CD14-positive monocyte (primary cell): ENCODE measurements at regions not wholly inside any gene's neighbourhood (a gene's known extent, or its start where the extent isn't known, plus 50 kb on each side); places are given as distances from the start of the nearest gene placed in this dataset.

Experiments
- DNase-seq, 3 donors: peaks; one replicate each; pipeline ENCODE4 v3.0.0-alpha.2; 2011 to 2022
- H2AFZ ChIP-seq: 2 replicates; pipeline ENCODE4 v1.6.0; 2012; ENCODE audit warnings: mild to moderate bottlenecking, low read depth, low read length, inconsistent platforms; ENCODE audit not compliant: insufficient read depth, poor library complexity, severe bottlenecking
- H3K27ac ChIP-seq, 2 donors: 1 replicate in 1 of 2; 2 replicates in 1 of 2; pipeline ENCODE4 v1.5.1; 2012 to 2013; ENCODE audit warnings: low read length in 2 of 2, control low read depth in 1 of 2, inconsistent platforms in 1 of 2, low read depth in 1 of 2, mild to moderate bottlenecking in 1 of 2
- H3K27me3 ChIP-seq, 2 donors: one replicate each; pipeline versions ENCODE4 v1.6.0 to v1.6.1; 2011 to 2013; ENCODE audit warnings: low read length in 2 of 2; ENCODE audit not compliant: control insufficient read depth in 2 of 2, insufficient read depth in 2 of 2
- H3K36me3 ChIP-seq, 2 donors: replicated peaks in 1 of 2; 1 replicate in 1 of 2; 2 replicates in 1 of 2; pipeline versions ENCODE4 v1.5.1 to v1.6.1; 2012 to 2013; ENCODE audit warnings: low read length in 2 of 2, control low read depth in 1 of 2, inconsistent platforms in 1 of 2, mild to moderate bottlenecking in 1 of 2; ENCODE audit not compliant: insufficient read depth in 2 of 2, control insufficient read depth in 1 of 2
- H3K4me1 ChIP-seq, 2 donors: 1 replicate in 1 of 2; 2 replicates in 1 of 2; pipeline versions ENCODE4 v1.5.1 to v1.6.1; 2012 to 2013; ENCODE audit warnings: low read length in 2 of 2, control low read depth in 1 of 2, inconsistent platforms in 1 of 2, mild to moderate bottlenecking in 1 of 2, moderate library complexity in 1 of 2; ENCODE audit not compliant: insufficient read depth in 2 of 2, control insufficient read depth in 1 of 2
- H3K4me2 ChIP-seq: replicated peaks from 2 replicates; pipeline ENCODE3; 2012; ENCODE audit warnings: low read length, moderate library complexity, mild to moderate bottlenecking; ENCODE audit not compliant: poor library complexity, severe bottlenecking; ENCODE audit errors: extremely low read depth
- H3K4me3 ChIP-seq, 3 experiments: fragments of 200-600 bp in 1 of 3; sonication (generic) in 1 of 3; replicated peaks in 1 of 3; 1 replicate in 2 of 3; 2 replicates in 1 of 3; pipeline ENCODE4 v1.5.1; 2011 to 2013; ENCODE audit warnings: low read length in 3 of 3, mild to moderate bottlenecking in 3 of 3, control low read depth in 2 of 3, low read depth in 2 of 3, inconsistent platforms in 1 of 3, moderate library complexity in 1 of 3
- H3K79me2 ChIP-seq: 2 replicates; pipeline ENCODE4 v1.6.0; 2012; ENCODE audit warnings: mild to moderate bottlenecking, control low read depth, inconsistent platforms, low read length, moderate library complexity; ENCODE audit not compliant: insufficient read depth
- H3K9ac ChIP-seq: 2 replicates; pipeline ENCODE4 v1.6.0; 2017; ENCODE audit warnings: low read length, mild to moderate bottlenecking; ENCODE audit not compliant: insufficient read depth, poor library complexity, severe bottlenecking
- H3K9me3 ChIP-seq, 2 donors: replicated peaks in 1 of 2; 1 replicate in 1 of 2; 2 replicates in 1 of 2; pipeline versions ENCODE4 v1.5.1 to v1.6.1; 2012 to 2013; ENCODE audit warnings: low read length in 2 of 2, control low read depth in 1 of 2; ENCODE audit not compliant: control insufficient read depth in 1 of 2, insufficient read depth in 1 of 2
- H4K20me1 ChIP-seq: 2 replicates; pipeline ENCODE4 v1.6.0; 2012; ENCODE audit warnings: mild to moderate bottlenecking, low read length, control low read depth, moderate library complexity; ENCODE audit not compliant: insufficient read depth
- H3K27ac Mint-ChIP-seq, 7 donors: one replicate each; pipeline ENCODE4 v1.8.0; 2020; ENCODE audit warnings: mild to moderate bottlenecking in 7 of 7, mixed read lengths in 7 of 7, moderate library complexity in 6 of 7, inconsistent platforms in 2 of 7
- H3K27me3 Mint-ChIP-seq, 3 donors: one replicate each; pipeline ENCODE4 v1.8.0; 2021 to 2022; ENCODE audit warnings: low read depth in 3 of 3, mild to moderate bottlenecking in 3 of 3, mixed read lengths in 3 of 3, moderate library complexity in 3 of 3, inconsistent platforms in 1 of 3
- H3K36me3 Mint-ChIP-seq, 2 donors: one replicate each; pipeline ENCODE4 v1.8.0; 2020; ENCODE audit warnings: mixed read lengths in 2 of 2, inconsistent platforms in 1 of 2, mild to moderate bottlenecking in 1 of 2
- H3K4me1 Mint-ChIP-seq: one replicate; pipeline ENCODE4 v1.8.0; 2020; ENCODE audit warnings: mild to moderate bottlenecking, mixed read lengths
- H3K4me3 Mint-ChIP-seq, 2 donors: one replicate each; pipeline ENCODE4 v1.8.0; 2020; ENCODE audit warnings: mild to moderate bottlenecking in 2 of 2, mixed read lengths in 2 of 2, moderate library complexity in 1 of 2
- H3K9me3 Mint-ChIP-seq, 7 donors: one replicate each; pipeline ENCODE4 v1.8.0; 2020 to 2022; ENCODE audit warnings: mixed read lengths in 7 of 7, mild to moderate bottlenecking in 6 of 7, moderate library complexity in 6 of 7, inconsistent platforms in 2 of 7
- CTCF ChIP-seq: fragments of 200-600 bp; IDR thresholded peaks from one replicate; pipeline ENCODE4 v1.8.0; 2022; ENCODE audit warnings: antibody characterized with exemption, mild to moderate bottlenecking
- intact Hi-C, 2 donors: fragments of 100-400 bp; cut with micrococcal nuclease; formaldehyde crosslinking; loops; one replicate each; pipeline versions ENCODE4 v1.15.0 to v1.15.1; 2023

DNA sequence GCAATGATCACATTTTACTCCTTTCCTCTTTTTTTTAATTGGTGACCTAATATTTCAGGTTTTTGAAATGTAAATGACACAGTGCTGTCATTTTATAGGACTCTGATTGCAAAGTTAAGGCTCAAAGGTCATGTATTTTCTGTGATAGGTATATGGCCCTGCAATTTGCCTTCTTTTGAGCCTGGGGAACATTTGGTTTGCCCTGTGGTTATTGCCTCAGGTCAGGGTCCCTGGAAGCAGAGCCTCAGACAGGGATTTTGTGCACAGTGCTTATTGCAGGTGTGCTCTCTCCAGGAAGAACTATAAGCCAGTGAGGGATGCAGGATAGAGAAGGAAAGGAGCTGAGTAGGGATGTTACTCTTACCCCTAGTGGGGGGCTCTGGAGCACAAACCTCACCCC, 229.3 kb upstream of the ECI2 start:
- peaks cover 2 to 4% (median 2%) of the 10 kb centered on the region in 3 donors for H3K27me3 Mint-ChIP-seq
- H4K20me1 ChIP-seq, result no peaks in the 10 kb centered on the region
- no peak for TF ChIP-seq CTCF
- DNase-seq, result no peak
- H3K4me1 ChIP-seq, result no peaks in the 10 kb centered on the region
- no peak overlapping the region for H3K27ac ChIP-seq
- H3K9me3 ChIP-seq, result no peaks in the 10 kb centered on the region
- no peak overlapping the region for H3K9ac ChIP-seq
- intact Hi-C loops, result no loop called here
- H3K4me1 Mint-ChIP-seq, result peaks cover 5% of the 10 kb centered on the region
- H3K4me2 ChIP-seq, result no peak overlapping the region
- no peaks in the 10 kb centered on the region for H3K79me2 ChIP-seq
- H3K36me3 Mint-ChIP-seq, result no peaks in the 10 kb centered on the region
- no peak overlapping the region for H3K4me3 ChIP-seq
- peaks cover 0 to 3% (median 2%) of the 10 kb centered on the region in 7 donors for H3K9me3 Mint-ChIP-seq
- no peak overlapping the region for H2AFZ ChIP-seq
- H3K4me3 Mint-ChIP-seq, result no peak overlapping the region
- H3K36me3 ChIP-seq, result no peaks in the 10 kb centered on the region
- no peaks in the 10 kb centered on the region for H3K27me3 ChIP-seq
- H3K27ac Mint-ChIP-seq, result no peak overlapping the region

DNA sequence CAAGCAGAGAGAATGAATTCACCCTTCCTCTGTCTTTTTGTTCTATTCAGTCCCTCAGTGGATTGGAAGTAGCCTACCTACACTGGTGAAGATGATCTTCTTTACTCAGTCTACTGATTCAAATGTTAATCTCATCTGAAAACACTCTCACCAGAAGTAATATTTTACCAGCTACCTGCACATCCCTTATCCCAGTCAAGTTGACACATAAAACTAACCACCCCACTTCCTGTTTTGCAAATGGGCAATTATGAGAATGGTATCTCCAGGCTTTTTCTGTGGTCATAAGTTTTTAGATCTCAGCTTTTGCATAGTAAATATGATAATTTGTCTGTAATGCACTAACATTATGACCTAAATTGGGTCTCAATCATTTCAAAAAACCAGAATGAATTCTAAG, 228.8 kb upstream of the ECI2 start:
- no peak for TF ChIP-seq CTCF
- H2AFZ ChIP-seq, result no peak overlapping the region
- H3K4me1 Mint-ChIP-seq, result peaks cover 4% of the 10 kb centered on the region
- no peaks in the 10 kb centered on the region for H3K36me3 Mint-ChIP-seq
- H3K4me2 ChIP-seq, result no peak overlapping the region
- H3K9me3 ChIP-seq, result no peaks in the 10 kb centered on the region
- no peak overlapping the region for H3K4me3 ChIP-seq
- intact Hi-C loops, result no loop called here
- H3K27ac Mint-ChIP-seq, result no peak overlapping the region
- H3K27me3 Mint-ChIP-seq, result peaks cover 2 to 4% (median 2%) of the 10 kb centered on the region in 3 donors
- no peak overlapping the region for H3K4me3 Mint-ChIP-seq
- H3K27me3 ChIP-seq, result no peaks in the 10 kb centered on the region
- DNase-seq, result no peak
- no peaks in the 10 kb centered on the region for H3K79me2 ChIP-seq
- no peak overlapping the region for H3K9ac ChIP-seq
- H3K36me3 ChIP-seq, result no peaks in the 10 kb centered on the region
- H4K20me1 ChIP-seq, result no peaks in the 10 kb centered on the region
- peaks cover 0 to 2% (median 0%) of the 10 kb centered on the region in 7 donors for H3K9me3 Mint-ChIP-seq
- H3K4me1 ChIP-seq, result no peaks in the 10 kb centered on the region
- H3K27ac ChIP-seq, result no peak overlapping the region
